ENCODE measurements at regions not wholly inside any gene's neighbourhood (a gene's known extent, or its start where the extent isn't known, plus 50 kb on each side); places are given as distances from the start of the nearest gene placed in this dataset.

DNA sequence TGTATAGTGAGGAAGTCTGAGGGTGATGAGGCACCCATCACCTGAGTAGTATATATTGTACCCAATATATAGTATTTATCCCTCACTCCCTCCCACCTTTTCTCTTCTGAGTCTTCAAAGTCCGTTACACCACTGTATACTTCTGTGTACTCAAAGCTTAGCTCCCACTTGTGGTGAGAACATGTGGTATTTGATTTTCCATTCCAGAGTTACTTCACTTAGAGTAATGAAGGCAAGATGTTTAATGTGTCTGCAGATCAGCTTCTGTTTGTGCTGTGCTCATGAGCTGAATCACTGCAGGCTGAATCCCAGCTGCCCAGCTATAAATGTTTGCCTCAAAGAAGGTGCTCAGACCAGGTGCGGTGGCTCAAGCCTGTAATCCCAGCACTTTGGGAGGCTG lies 139.3 kb upstream of the FOXA2 start:
- ChIA-PET POLR2A (ENCODE audit: unreplicated experiment) (no interaction called here), CTCF (no interaction called here)
- Histone ChIP-seq H3K56ac (ENCODE audit: extremely low read depth, insufficient read depth, low read length) (no peak overlapping the region), H4K91ac (ENCODE audit: insufficient read depth, low read depth, low read length) (no peak overlapping the region), H4K20me1 (ENCODE audit: insufficient read depth, low read length) (no peaks in the 10 kb centered on the region), H3K36me3 (ENCODE audit: control insufficient read depth, insufficient read depth, low read length) (no peaks in the 10 kb centered on the region), H3K4me2 (ENCODE audit: low read depth, low read length) (no peak overlapping the region), H3K79me1 (ENCODE audit: low read depth in 1 of 2, low read length in 2 of 2) (no peaks in the 10 kb centered on the region), H3K4me3 (ENCODE audit: insufficient read depth, low read depth, low read length) (no peak overlapping the region), H3K23ac (ENCODE audit: low read depth, low read length) (no peak overlapping the region), H3K27ac (ENCODE audit: insufficient read depth, low read length) (no peak overlapping the region), H2AK5ac (ENCODE audit: low read depth, low read length) (no peak overlapping the region), H3K9me3 (ENCODE audit: control insufficient read depth, insufficient read depth, low read length) (no peaks in the 10 kb centered on the region), H4K5ac (ENCODE audit: low read depth, low read length) (no peak overlapping the region), H3K4me1 (ENCODE audit: control insufficient read depth, insufficient read depth, low read length) (no peaks in the 10 kb centered on the region), H2BK120ac (ENCODE audit: low read depth, low read length) (no peak overlapping the region), H2AK9ac (replicated peaks; ENCODE audit: low read depth, low read length, poor library complexity) (no peak overlapping the region), H4K8ac (ENCODE audit: low read depth in 2 of 2, low read length in 2 of 2) (no peak overlapping the region), H2AFZ (replicated peaks; ENCODE audit: low read length, poor library complexity) (no peak overlapping the region), H3K9ac (ENCODE audit: low read depth, low read length) (no peak overlapping the region), H3K18ac (ENCODE audit: low read depth, low read length) (no peak overlapping the region), H2BK15ac (ENCODE audit: low read depth, low read length) (no peak overlapping the region), H3K4ac (ENCODE audit: low read depth, low read length) (no peak overlapping the region), H2BK20ac (ENCODE audit: low read depth, low read length) (no peak overlapping the region), H3K9me1 (ENCODE audit: insufficient read depth, low read length) (no peaks in the 10 kb centered on the region), H3K27me3 (ENCODE audit: control insufficient read depth, insufficient read depth, low read length) (peaks cover 7% of the 10 kb centered on the region), H3K14ac (replicated peaks; ENCODE audit: low read depth, low read length) (no peak overlapping the region), H2BK5ac (ENCODE audit: low read depth, low read length, poor library complexity, severe bottlenecking) (no peak overlapping the region)
- in situ Hi-C loops (cut with MboI; ENCODE audit: low sequenced_read_pairs) (no loop called here), dilution Hi-C loops (cut with HindIII; ENCODE audit: low sequenced_read_pairs, unreplicated experiment) (no loop called here), intact Hi-C loops (cut with micrococcal nuclease) (loop anchor here (10.0 kb wide), 1 partner anchor 251 kb away; no protein-coding TSS in a partner anchor)
- WGBS, 2 experiments (ENCODE audit: extremely low coverage in 2 of 2, insufficient read length in 1 of 2) = no CpG with 5 or more reads among the region's 2 CpGs
- ATAC-seq (ENCODE audit: low read depth) (no peak), DNase-seq (no peak)
- no peak for TF ChIP-seq CHD1 (IDR thresholded peaks at IDR 0.05; ENCODE audit: low read depth, low read length)
- TF ChIP-seq CTCF (conservative IDR thresholded peaks at IDR 0.05; ENCODE audit: low read depth, low read length) = no peak
- no peak for TF ChIP-seq MXI1 (IDR thresholded peaks at IDR 0.05; ENCODE audit: borderline replicate concordance, low read depth, low read length)
- TF ChIP-seq RCOR1 (IDR thresholded peaks at IDR 0.05; ENCODE audit: insufficient replicate concordance, low read length) = no peak
- no peak for TF ChIP-seq RFX5 (IDR thresholded peaks at IDR 0.05; ENCODE audit: low read depth, low read length)
- no peak for TF ChIP-seq MAZ (IDR thresholded peaks at IDR 0.05; ENCODE audit: borderline replicate concordance, low read depth, low read length)
- no peak for TF ChIP-seq POLR2A (IDR thresholded peaks at IDR 0.05; ENCODE audit: low read depth, low read length)
- no peak for TF ChIP-seq NFE2L2 (IDR thresholded peaks at IDR 0.05; ENCODE audit: low read depth, low read length)
- TF ChIP-seq CEBPB (IDR thresholded peaks at IDR 0.05; ENCODE audit: low read depth, low read length) = no peak
- TF ChIP-seq MAFK (IDR thresholded peaks at IDR 0.05; ENCODE audit: low read depth, low read length) = no peak
- TF ChIP-seq RAD21 (IDR thresholded peaks at IDR 0.05; ENCODE audit: low read length) = no peak
- no peak for TF ChIP-seq USF2 (IDR thresholded peaks at IDR 0.05; ENCODE audit: low read depth, low read length)
- TF ChIP-seq BHLHE40 (IDR thresholded peaks at IDR 0.05; ENCODE audit: low read depth, low read length) = no peak
- TF ChIP-seq ELK1 (IDR thresholded peaks at IDR 0.05; ENCODE audit: borderline replicate concordance, low read depth, low read length) = no peak
- no peak for TF ChIP-seq FOS (IDR thresholded peaks at IDR 0.05; ENCODE audit: low read depth, low read length)
- no peak for TF ChIP-seq SMC3 (IDR thresholded peaks at IDR 0.05; ENCODE audit: low read depth, low read length)
- no TSS peak for BruUV-seq (replicated peaks)
